SK-N-SH (cell line): ENCODE measurements at regions not wholly inside any gene's neighbourhood (a gene's known extent, or its start where the extent isn't known, plus 50 kb on each side); places are given as distances from the start of the nearest gene placed in this dataset.

Experiments used
- CTCF ChIA-PET: fragments of 300-600, 350-600 bp; formaldehyde crosslinking; extraction: SDS; loops from one replicate; lab custom pipeline; 2021; lab: Yijun Ruan, JAX
- POLR2A ChIA-PET: fragments of 350-600 bp; sonication (Branson Sonifier 250); formaldehyde crosslinking; extraction: SDS; loops from one replicate; lab custom pipeline; 2020; ENCODE audit warnings: antibody characterized with exemption, inconsistent platforms; lab: Yijun Ruan, JAX
- DNase-seq: peaks from one replicate; pipeline ENCODE4 v3.0.0; 2012
- H2AFZ ChIP-seq: fragments of 200-600 bp; sonication (generic); 2 replicates; pipeline ENCODE4 v1.8.1; 2016; ENCODE audit warnings: antibody characterized with exemption, mild to moderate bottlenecking, low read depth
- H3F3A ChIP-seq: fragments of 200-600 bp; sonication (generic); replicated peaks from 2 replicates; pipeline ENCODE3; 2016; ENCODE audit warnings: antibody characterized with exemption, mild to moderate bottlenecking; ENCODE audit not compliant: insufficient read depth
- H3K27ac ChIP-seq, 2 experiments: fragments of 200-500 bp in 1 of 2; fragments of 200-600 bp in 1 of 2; sonication (Bioruptor generic) in 1 of 2; sonication (generic), shearing (Covaris generic) in 1 of 2; 2 replicates each; pipeline versions ENCODE4 v1.5.1 to v1.6.1; 2014 to 2016; ENCODE audit warnings: low read depth in 2 of 2, inconsistent platforms in 1 of 2, low read length in 1 of 2, mild to moderate bottlenecking in 1 of 2, mixed read lengths in 1 of 2
- H3K27me3 ChIP-seq: fragments of 200-600 bp; sonication (generic), shearing (Covaris generic); 2 replicates; pipeline ENCODE4 v1.6.1; 2016; ENCODE audit warnings: mixed run types; ENCODE audit not compliant: insufficient read depth
- H3K36me3 ChIP-seq, 2 experiments: fragments of 200-500 bp in 1 of 2; fragments of 200-600 bp in 1 of 2; sonication (Bioruptor generic) in 1 of 2; sonication (generic) in 1 of 2; replicated peaks in 1 of 2; 2 replicates each; pipeline versions ENCODE3 to v1.5.1; 2014 to 2016; ENCODE audit warnings: low read length in 1 of 2, mild to moderate bottlenecking in 1 of 2; ENCODE audit not compliant: insufficient read depth in 2 of 2, control insufficient read depth in 1 of 2
- H3K4me1 ChIP-seq, 2 experiments: fragments of 200-500 bp in 1 of 2; fragments of 200-600 bp in 1 of 2; sonication (Bioruptor generic) in 1 of 2; sonication (generic), shearing (Covaris generic) in 1 of 2; 2 replicates each; pipeline versions ENCODE4 v1.5.1 to v1.6.1; 2014 to 2016; ENCODE audit warnings: low read depth in 1 of 2, low read length in 1 of 2, mixed run types in 1 of 2; ENCODE audit not compliant: insufficient read depth in 2 of 2, control insufficient read depth in 1 of 2
- H3K4me2 ChIP-seq: fragments of 200-600 bp; sonication (generic), shearing (Covaris generic); 2 replicates; pipeline ENCODE4 v1.6.1; 2017; ENCODE audit warnings: mixed run types
- H3K4me3 ChIP-seq, 2 experiments: fragments of 200-500 bp in 1 of 2; fragments of 200-600 bp in 1 of 2; sonication (Bioruptor generic) in 1 of 2; sonication (generic), shearing (Covaris generic) in 1 of 2; 2 replicates each; pipeline versions ENCODE4 v1.5.1 to v1.8.1; 2014 to 2016; ENCODE audit warnings: low read depth in 2 of 2, inconsistent platforms in 1 of 2, low read length in 1 of 2, mild to moderate bottlenecking in 1 of 2, mixed read lengths in 1 of 2, moderate library complexity in 1 of 2
- H3K79me2 ChIP-seq: fragments of 200-600 bp; sonication (generic); 2 replicates; pipeline ENCODE4 v1.8.1; 2017; ENCODE audit warnings: mild to moderate bottlenecking; ENCODE audit not compliant: insufficient read depth
- H3K9ac ChIP-seq: fragments of 200-600 bp; sonication (generic); 2 replicates; pipeline ENCODE4 v1.6.1; 2017; ENCODE audit warnings: mixed run types
- H3K9me2 ChIP-seq: fragments of 200-600 bp; sonication (generic); 2 replicates; pipeline ENCODE4 v1.6.1; 2017; ENCODE audit warnings: mixed run types
- H3K9me3 ChIP-seq: fragments of 200-600 bp; sonication (generic); 2 replicates; pipeline ENCODE4 v1.6.1; 2017; ENCODE audit warnings: mixed run types, mild to moderate bottlenecking, moderate library complexity
- H4K20me1 ChIP-seq: fragments of 200-600 bp; sonication (generic); 2 replicates; pipeline ENCODE4 v1.6.1; 2017; ENCODE audit warnings: mild to moderate bottlenecking, mixed run types; ENCODE audit not compliant: insufficient read depth
- FOSL2 ChIP-seq: IDR thresholded peaks from 2 replicates; pipeline ENCODE4 v1.4.0; 2012; ENCODE audit warnings: low read depth, mild to moderate bottlenecking, moderate library complexity, borderline replicate concordance
- FOXM1 ChIP-seq: IDR thresholded peaks from 2 replicates; pipeline ENCODE4 v1.4.0; 2012; ENCODE audit warnings: low read depth, mild to moderate bottlenecking
- GABPA ChIP-seq: IDR thresholded peaks from 2 replicates; pipeline ENCODE4 v1.4.0; 2012; ENCODE audit warnings: low read depth, mild to moderate bottlenecking
- JUND ChIP-seq: IDR thresholded peaks from 2 replicates; pipeline ENCODE4 v1.4.0; 2012
- MEF2A ChIP-seq: IDR thresholded peaks from 2 replicates; pipeline ENCODE4 v1.4.0; 2012; ENCODE audit warnings: low read depth, borderline replicate concordance
- MXI1 ChIP-seq: IDR thresholded peaks from 2 replicates; pipeline ENCODE4 v1.6.1; 2012; ENCODE audit warnings: mild to moderate bottlenecking, low read depth, low read length, improper control_type of control experiment
- RFX5 ChIP-seq: IDR thresholded peaks from 2 replicates; pipeline ENCODE4 v1.6.1; 2012; ENCODE audit warnings: mild to moderate bottlenecking, improper control_type of control experiment, low read length
- RXRA ChIP-seq: IDR thresholded peaks from 2 replicates; pipeline ENCODE4 v1.4.0; 2012; ENCODE audit warnings: low read depth, mild to moderate bottlenecking, borderline replicate concordance
- TCF12 ChIP-seq: IDR thresholded peaks from 2 replicates; pipeline ENCODE4 v1.4.0; 2012
- WGBS: methylation state at CpG from one replicate; pipeline ENCODE4 v1.1.6; 2017; ENCODE audit warnings: low lambda C conversion rate; 5-methylcytosine and 5-hydroxymethylcytosine counted together
- TF ChIP-seq, protein P1 (sequence below): fragments of 150-350 bp; IDR thresholded peaks from 2 replicates; pipeline ENCODE4 v1.6.1; 2016; ENCODE audit warnings: mild to moderate bottlenecking, low read depth, low read length
- TF ChIP-seq, protein P2 (sequence below): IDR thresholded peaks from 2 replicates; pipeline ENCODE4; 2012
- TF ChIP-seq, protein P3 (sequence below): fragments of 200-600 bp; sonication (generic); IDR thresholded peaks from 2 replicates; pipeline ENCODE4 v1.6.1; 2017; ENCODE audit warnings: antibody characterized with exemption, mild to moderate bottlenecking, moderate library complexity
- TF ChIP-seq, protein P4 (sequence below): IDR thresholded peaks from 2 replicates; pipeline ENCODE4 v1.6.1; 2012; ENCODE audit warnings: mild to moderate bottlenecking, low read depth, low read length, moderate library complexity
- TF ChIP-seq, protein P5 (sequence below): IDR thresholded peaks from 2 replicates; pipeline ENCODE4 v1.4.0; 2012; ENCODE audit warnings: low read depth, borderline replicate concordance

DNA sequence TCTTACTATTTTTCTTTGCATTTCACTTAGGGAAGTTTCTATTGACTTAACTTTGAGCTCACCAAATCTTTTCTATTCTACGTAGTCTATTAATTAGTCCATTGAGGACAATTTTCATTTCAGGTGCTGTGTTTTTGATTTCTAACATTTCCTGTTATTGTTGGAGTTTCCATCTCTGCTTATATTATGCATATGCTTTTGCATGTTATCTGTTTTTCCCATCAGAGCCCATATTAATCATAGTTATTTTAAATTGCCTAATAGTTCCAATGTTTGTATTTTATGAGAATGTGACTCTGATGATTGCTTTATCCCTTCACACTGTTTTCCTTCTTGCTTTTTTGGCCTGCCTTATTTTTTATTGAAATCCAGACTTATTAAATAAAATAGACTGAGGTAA lies 414.5 kb upstream of the OPRM1 start:
- peaks cover 0 to 4% of the 10 kb centered on the region in 2 experiments; a peak in 2 of 4 replicates for H3K4me1 ChIP-seq
- H3K9me3 ChIP-seq, result no peaks in the 10 kb centered on the region
- H3K9me2 ChIP-seq, result no peaks in the 10 kb centered on the region
- no peaks in the 10 kb centered on the region for H3K79me2 ChIP-seq
- CTCF ChIA-PET, result no interaction called here
- WGBS, result 100% methylated on average over 1 of the region's 1 CpG
- no peaks in the 10 kb centered on the region for H4K20me1 ChIP-seq
- TF ChIP-seq, protein P1, sequence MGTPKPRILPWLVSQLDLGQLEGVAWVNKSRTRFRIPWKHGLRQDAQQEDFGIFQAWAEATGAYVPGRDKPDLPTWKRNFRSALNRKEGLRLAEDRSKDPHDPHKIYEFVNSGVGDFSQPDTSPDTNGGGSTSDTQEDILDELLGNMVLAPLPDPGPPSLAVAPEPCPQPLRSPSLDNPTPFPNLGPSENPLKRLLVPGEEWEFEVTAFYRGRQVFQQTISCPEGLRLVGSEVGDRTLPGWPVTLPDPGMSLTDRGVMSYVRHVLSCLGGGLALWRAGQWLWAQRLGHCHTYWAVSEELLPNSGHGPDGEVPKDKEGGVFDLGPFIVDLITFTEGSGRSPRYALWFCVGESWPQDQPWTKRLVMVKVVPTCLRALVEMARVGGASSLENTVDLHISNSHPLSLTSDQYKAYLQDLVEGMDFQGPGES, result no peak
- TF ChIP-seq TCF12, result no peak
- TF ChIP-seq FOSL2, result no peak
- TF ChIP-seq FOXM1, result no peak
- no peak for TF ChIP-seq MEF2A
- TF ChIP-seq JUND, result no peak
- no peak for TF ChIP-seq GABPA
- TF ChIP-seq RFX5, result no peak
- TF ChIP-seq, protein P2, sequence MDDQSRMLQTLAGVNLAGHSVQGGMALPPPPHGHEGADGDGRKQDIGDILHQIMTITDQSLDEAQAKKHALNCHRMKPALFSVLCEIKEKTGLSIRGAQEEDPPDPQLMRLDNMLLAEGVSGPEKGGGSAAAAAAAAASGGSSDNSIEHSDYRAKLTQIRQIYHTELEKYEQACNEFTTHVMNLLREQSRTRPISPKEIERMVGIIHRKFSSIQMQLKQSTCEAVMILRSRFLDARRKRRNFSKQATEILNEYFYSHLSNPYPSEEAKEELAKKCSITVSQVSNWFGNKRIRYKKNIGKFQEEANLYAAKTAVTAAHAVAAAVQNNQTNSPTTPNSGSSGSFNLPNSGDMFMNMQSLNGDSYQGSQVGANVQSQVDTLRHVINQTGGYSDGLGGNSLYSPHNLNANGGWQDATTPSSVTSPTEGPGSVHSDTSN, result no peak
- TF ChIP-seq MXI1, result no peak
- no peak for TF ChIP-seq RXRA
- TF ChIP-seq, protein P3, sequence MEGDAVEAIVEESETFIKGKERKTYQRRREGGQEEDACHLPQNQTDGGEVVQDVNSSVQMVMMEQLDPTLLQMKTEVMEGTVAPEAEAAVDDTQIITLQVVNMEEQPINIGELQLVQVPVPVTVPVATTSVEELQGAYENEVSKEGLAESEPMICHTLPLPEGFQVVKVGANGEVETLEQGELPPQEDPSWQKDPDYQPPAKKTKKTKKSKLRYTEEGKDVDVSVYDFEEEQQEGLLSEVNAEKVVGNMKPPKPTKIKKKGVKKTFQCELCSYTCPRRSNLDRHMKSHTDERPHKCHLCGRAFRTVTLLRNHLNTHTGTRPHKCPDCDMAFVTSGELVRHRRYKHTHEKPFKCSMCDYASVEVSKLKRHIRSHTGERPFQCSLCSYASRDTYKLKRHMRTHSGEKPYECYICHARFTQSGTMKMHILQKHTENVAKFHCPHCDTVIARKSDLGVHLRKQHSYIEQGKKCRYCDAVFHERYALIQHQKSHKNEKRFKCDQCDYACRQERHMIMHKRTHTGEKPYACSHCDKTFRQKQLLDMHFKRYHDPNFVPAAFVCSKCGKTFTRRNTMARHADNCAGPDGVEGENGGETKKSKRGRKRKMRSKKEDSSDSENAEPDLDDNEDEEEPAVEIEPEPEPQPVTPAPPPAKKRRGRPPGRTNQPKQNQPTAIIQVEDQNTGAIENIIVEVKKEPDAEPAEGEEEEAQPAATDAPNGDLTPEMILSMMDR, result no peak
- TF ChIP-seq, protein P4, sequence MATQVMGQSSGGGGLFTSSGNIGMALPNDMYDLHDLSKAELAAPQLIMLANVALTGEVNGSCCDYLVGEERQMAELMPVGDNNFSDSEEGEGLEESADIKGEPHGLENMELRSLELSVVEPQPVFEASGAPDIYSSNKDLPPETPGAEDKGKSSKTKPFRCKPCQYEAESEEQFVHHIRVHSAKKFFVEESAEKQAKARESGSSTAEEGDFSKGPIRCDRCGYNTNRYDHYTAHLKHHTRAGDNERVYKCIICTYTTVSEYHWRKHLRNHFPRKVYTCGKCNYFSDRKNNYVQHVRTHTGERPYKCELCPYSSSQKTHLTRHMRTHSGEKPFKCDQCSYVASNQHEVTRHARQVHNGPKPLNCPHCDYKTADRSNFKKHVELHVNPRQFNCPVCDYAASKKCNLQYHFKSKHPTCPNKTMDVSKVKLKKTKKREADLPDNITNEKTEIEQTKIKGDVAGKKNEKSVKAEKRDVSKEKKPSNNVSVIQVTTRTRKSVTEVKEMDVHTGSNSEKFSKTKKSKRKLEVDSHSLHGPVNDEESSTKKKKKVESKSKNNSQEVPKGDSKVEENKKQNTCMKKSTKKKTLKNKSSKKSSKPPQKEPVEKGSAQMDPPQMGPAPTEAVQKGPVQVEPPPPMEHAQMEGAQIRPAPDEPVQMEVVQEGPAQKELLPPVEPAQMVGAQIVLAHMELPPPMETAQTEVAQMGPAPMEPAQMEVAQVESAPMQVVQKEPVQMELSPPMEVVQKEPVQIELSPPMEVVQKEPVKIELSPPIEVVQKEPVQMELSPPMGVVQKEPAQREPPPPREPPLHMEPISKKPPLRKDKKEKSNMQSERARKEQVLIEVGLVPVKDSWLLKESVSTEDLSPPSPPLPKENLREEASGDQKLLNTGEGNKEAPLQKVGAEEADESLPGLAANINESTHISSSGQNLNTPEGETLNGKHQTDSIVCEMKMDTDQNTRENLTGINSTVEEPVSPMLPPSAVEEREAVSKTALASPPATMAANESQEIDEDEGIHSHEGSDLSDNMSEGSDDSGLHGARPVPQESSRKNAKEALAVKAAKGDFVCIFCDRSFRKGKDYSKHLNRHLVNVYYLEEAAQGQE, result no peak
- TF ChIP-seq, protein P5, sequence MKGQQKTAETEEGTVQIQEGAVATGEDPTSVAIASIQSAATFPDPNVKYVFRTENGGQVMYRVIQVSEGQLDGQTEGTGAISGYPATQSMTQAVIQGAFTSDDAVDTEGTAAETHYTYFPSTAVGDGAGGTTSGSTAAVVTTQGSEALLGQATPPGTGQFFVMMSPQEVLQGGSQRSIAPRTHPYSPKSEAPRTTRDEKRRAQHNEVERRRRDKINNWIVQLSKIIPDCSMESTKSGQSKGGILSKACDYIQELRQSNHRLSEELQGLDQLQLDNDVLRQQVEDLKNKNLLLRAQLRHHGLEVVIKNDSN, result no peak
- no peak overlapping the region for H2AFZ ChIP-seq
- no peak overlapping the region for H3K4me2 ChIP-seq
- no peak overlapping the region for H3K27ac ChIP-seq
- no peak overlapping the region for H3K4me3 ChIP-seq
- H3K36me3 ChIP-seq, result no peaks in the 10 kb centered on the region
- DNase-seq, result no peak
- no peaks in the 10 kb centered on the region for H3K27me3 ChIP-seq
- no peaks in the 10 kb centered on the region for H3F3A ChIP-seq
- no peak overlapping the region for H3K9ac ChIP-seq
- POLR2A ChIA-PET, result no interaction called here
